GM12873 (cell line): ENCODE measurements at regions not wholly inside any gene's neighbourhood (a gene's known extent, or its start where the extent isn't known, plus 50 kb on each side); places are given as distances from the start of the nearest gene placed in this dataset.

Experiments used
- CTCF ChIP-seq: IDR thresholded peaks from 2 replicates; pipeline ENCODE4 v1.5.1; 2012; ENCODE audit warnings: low read depth, mild to moderate bottlenecking, moderate library complexity, low read length, control low read depth; ENCODE audit not compliant: insufficient read depth; ENCODE audit errors: missing control alignments

GRCh38 chr15:36007699-36008098, 461.7 kb upstream of the DPH6 start:
- no peak for TF ChIP-seq CTCF

- no peak for TF ChIP-seq CTCF
Measured at GRCh38 chr15:36008719-36009118, 462.8 kb upstream of the DPH6 start.

GRCh38 chr15:36024031-36024688, 478.2 kb upstream of the DPH6 start:
- no peak for TF ChIP-seq CTCF

- no peak for TF ChIP-seq CTCF
Measured at GRCh38 chr15:36026627-36027283, 480.8 kb upstream of the DPH6 start.

- TF ChIP-seq CTCF = no peak
Measured at GRCh38 chr15:36029606-36030210, 483.7 kb upstream of the DPH6 start.

- TF ChIP-seq CTCF = no peak
Measured at GRCh38 chr15:36039996-36040572, 494.1 kb upstream of the DPH6 start.

- no peak for TF ChIP-seq CTCF
Measured at GRCh38 chr15:36050899-36051298, 504.9 kb upstream of the DPH6 start.
